Tibial nerve (tissue), 4 donors: ENCODE measurements at regions not wholly inside any gene's neighbourhood (a gene's known extent, or its start where the extent isn't known, plus 50 kb on each side); places are given as distances from the start of the nearest gene placed in this dataset. TPM values are rescaled to one million over a fixed set of nuclear protein-coding genes. Genes with fewer than 3 reads are reported as not detected.
"Not testable (repeated sequence)": the region's sequence is repeated elsewhere in the genome, so short reads cannot be mapped to it uniquely, and the experiment has no call there.

Experiments used
- DNase-seq, 2 donors: peaks; one replicate each; pipeline ENCODE4 v3.0.0-alpha.2; 2019; ENCODE audit warnings: low spot score in 2 of 2
- H3K27ac ChIP-seq, 4 donors: fragments of 200-600 bp; sonication (generic) in 3 of 4; one replicate each; pipeline ENCODE4 v1.5.1; 2017 to 2019; ENCODE audit warnings: mild to moderate bottlenecking in 1 of 4
- H3K27me3 ChIP-seq, 2 donors: fragments of 200-600 bp; sonication (generic) in 1 of 2; one replicate each; pipeline versions ENCODE4 v1.5.1 to v1.6.0; 2017 to 2019
- H3K36me3 ChIP-seq, 3 donors: fragments of 200-600 bp; sonication (generic); one replicate each; pipeline ENCODE4 v1.5.1; 2018 to 2019
- H3K4me1 ChIP-seq, 4 donors: fragments of 200-600 bp; sonication (generic) in 3 of 4; one replicate each; pipeline ENCODE4 v1.5.1; 2017 to 2019
- H3K4me3 ChIP-seq, 4 donors: fragments of 200-600 bp; sonication (generic) in 3 of 4; one replicate each; pipeline ENCODE4 v1.5.1; 2017 to 2019; ENCODE audit warnings: mild to moderate bottlenecking in 1 of 4, moderate library complexity in 1 of 4
- H3K9me3 ChIP-seq, 4 donors: fragments of 200-600 bp; sonication (generic) in 3 of 4; one replicate each; pipeline ENCODE4 v1.5.1; 2017 to 2019
- CTCF ChIP-seq, 5 experiments: fragments of 200-600 bp in 3 of 5; fragments of 450-650 bp in 2 of 5; sonication (generic) in 3 of 5; IDR thresholded peaks; one replicate each; pipeline ENCODE4 v1.5.1; 2016 to 2019; ENCODE audit warnings: antibody characterized with exemption in 5 of 5, mild to moderate bottlenecking in 3 of 5, moderate library complexity in 2 of 5
- EP300 ChIP-seq, 2 donors: sonication (generic); formaldehyde crosslinking; IDR thresholded peaks; one replicate each; pipeline ENCODE4 v1.6.1; 2017; ENCODE audit warnings: antibody characterized with exemption in 2 of 2, mild to moderate bottlenecking in 1 of 2
- POLR2A ChIP-seq, 2 donors: fragments of 450-650 bp; IDR thresholded peaks; one replicate each; pipeline ENCODE4 v1.6.1; 2017; ENCODE audit warnings: antibody characterized with exemption in 2 of 2, mild to moderate bottlenecking in 2 of 2, moderate library complexity in 2 of 2
- WGBS, 2 donors: methylation state at CpG; one replicate each; pipeline ENCODE4 v1.1.5; 2018; 5-methylcytosine and 5-hydroxymethylcytosine counted together
- small RNA-seq: library from RNA; depleted of rRNA; stranded (forward); fragments of <200 nt; gene quantifications from one replicate; pipeline ENCODE3, GENCODE V24; 2016

- Histone ChIP-seq H3K27me3 (no peaks in the 10 kb centered on the region), H3K36me3 (no peaks in the 10 kb centered on the region), H3K4me1 (no peaks in the 10 kb centered on the region), H3K27ac (no peak overlapping the region), H3K9me3 (no peaks in the 10 kb centered on the region), H3K4me3 (no peak overlapping the region)
- WGBS, 2 donors = 88% methylated on average over 3 to 7 of the region's 8 CpGs
- TF ChIP-seq CTCF (IDR thresholded peaks at IDR 0.05) = no peak
- TF ChIP-seq POLR2A (IDR thresholded peaks at IDR 0.05) = no peak
- no peak for TF ChIP-seq EP300 (IDR thresholded peaks at IDR 0.05)
- DNase-seq = no peak
Observed at GRCh38 chr17:21613071-21613429, 79.3 kb upstream of the KCNJ18 start.

DNA sequence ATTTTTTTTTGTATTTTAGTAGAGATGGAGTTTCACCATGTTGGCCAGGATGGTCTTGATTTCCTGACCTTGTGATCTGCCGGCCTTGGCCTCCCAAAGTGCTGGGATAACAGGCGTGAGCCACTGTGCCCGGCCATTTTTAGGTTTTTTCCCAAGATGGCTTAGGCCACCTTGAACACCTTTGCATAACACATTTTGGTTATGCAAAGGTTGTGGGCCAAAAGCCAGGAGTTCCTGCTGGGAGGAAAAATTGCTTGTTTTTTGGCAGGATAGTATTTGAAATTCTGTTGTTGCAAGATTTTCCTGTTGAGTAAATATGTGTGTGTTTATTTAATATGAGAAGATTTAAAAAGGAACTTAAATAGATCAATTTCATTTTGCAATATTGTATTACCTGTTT lies 65.3 kb upstream of the KCNJ18 start:
- WGBS, 2 donors = 89 to 92% methylated on average over 3 of the region's 3 CpGs

More for the DNA sequence above, 65.3 kb upstream of the KCNJ18 start:
- not testable (repeated sequence) for H3K27ac ChIP-seq, H3K9me3 ChIP-seq, H3K27me3 ChIP-seq, H3K36me3 ChIP-seq, H3K4me3 ChIP-seq, H3K4me1 ChIP-seq, DNase-seq

Small RNAs in the stretch of these regions (small RNA-seq; reads per million reads assigned to genes)
- not detected for gene AC233702.6
- gene AC233702.8 = not detected
